Osteoblast (primary cell): ENCODE measurements at regions not wholly inside any gene's neighbourhood (a gene's known extent, or its start where the extent isn't known, plus 50 kb on each side); places are given as distances from the start of the nearest gene placed in this dataset.

Source experiments
- DNase-seq: peaks from one replicate; pipeline ENCODE4 v3.0.0; 2011; ENCODE audit warnings: low spot score, mixed read lengths; ENCODE audit not compliant: insufficient read length; ENCODE audit errors: missing footprints
- H2AFZ ChIP-seq: 2 replicates; pipeline ENCODE4 v1.6.0; 2011; ENCODE audit warnings: mild to moderate bottlenecking, low read length
- H3K27ac ChIP-seq: 2 replicates; pipeline ENCODE4 v1.5.1; 2011; ENCODE audit warnings: mild to moderate bottlenecking, low read depth, low read length, moderate library complexity
- H3K27me3 ChIP-seq: 2 replicates; pipeline ENCODE4 v1.6.0; 2012; ENCODE audit warnings: mild to moderate bottlenecking, control low read depth, inconsistent platforms, low read length, moderate library complexity; ENCODE audit not compliant: insufficient read depth
- H3K36me3 ChIP-seq: 2 replicates; pipeline ENCODE4 v1.5.1; 2011; ENCODE audit warnings: mild to moderate bottlenecking, low read length, control low read depth, moderate library complexity; ENCODE audit not compliant: insufficient read depth
- H3K4me1 ChIP-seq: 2 replicates; pipeline ENCODE4 v1.5.1; 2011; ENCODE audit warnings: mild to moderate bottlenecking, low read length, control low read depth, moderate library complexity; ENCODE audit not compliant: insufficient read depth
- H3K4me2 ChIP-seq: 2 replicates; pipeline ENCODE4 v1.6.0; 2011; ENCODE audit warnings: mild to moderate bottlenecking, low read length; ENCODE audit not compliant: insufficient read depth
- H3K4me3 ChIP-seq: fragments of 200-600 bp; sonication (generic); 3 replicates; pipeline ENCODE4 v1.5.1; 2012; ENCODE audit warnings: mild to moderate bottlenecking, low read length, inconsistent platforms; ENCODE audit not compliant: insufficient read depth
- H3K79me2 ChIP-seq: 2 replicates; pipeline ENCODE4 v1.6.0; 2012; ENCODE audit warnings: mild to moderate bottlenecking, low read length, control low read depth, inconsistent platforms; ENCODE audit not compliant: insufficient read depth
- H3K9me3 ChIP-seq: 2 replicates; pipeline ENCODE4 v1.5.1; 2011; ENCODE audit warnings: low read depth, low read length, control low read depth
- H4K20me1 ChIP-seq: 2 replicates; pipeline ENCODE4 v1.6.0; 2012; ENCODE audit warnings: mild to moderate bottlenecking, low read length, control low read depth; ENCODE audit not compliant: insufficient read depth
- TF ChIP-seq, protein P1 (sequence below): IDR thresholded peaks from 2 replicates; pipeline ENCODE4 v1.5.1; 2011; ENCODE audit warnings: mild to moderate bottlenecking, low read depth, low read length, moderate library complexity; ENCODE audit errors: extremely low read depth

- H3K4me2 ChIP-seq: no peak overlapping the region
- no peak overlapping the region for H2AFZ ChIP-seq
- H3K27me3 ChIP-seq: peaks cover 4% of the 10 kb centered on the region
- no peaks in the 10 kb centered on the region for H3K36me3 ChIP-seq
- H3K4me3 ChIP-seq: no peak overlapping the region
- no peaks in the 10 kb centered on the region for H4K20me1 ChIP-seq
- no peaks in the 10 kb centered on the region for H3K79me2 ChIP-seq
- H3K4me1 ChIP-seq: no peaks in the 10 kb centered on the region
- TF ChIP-seq, protein P1, sequence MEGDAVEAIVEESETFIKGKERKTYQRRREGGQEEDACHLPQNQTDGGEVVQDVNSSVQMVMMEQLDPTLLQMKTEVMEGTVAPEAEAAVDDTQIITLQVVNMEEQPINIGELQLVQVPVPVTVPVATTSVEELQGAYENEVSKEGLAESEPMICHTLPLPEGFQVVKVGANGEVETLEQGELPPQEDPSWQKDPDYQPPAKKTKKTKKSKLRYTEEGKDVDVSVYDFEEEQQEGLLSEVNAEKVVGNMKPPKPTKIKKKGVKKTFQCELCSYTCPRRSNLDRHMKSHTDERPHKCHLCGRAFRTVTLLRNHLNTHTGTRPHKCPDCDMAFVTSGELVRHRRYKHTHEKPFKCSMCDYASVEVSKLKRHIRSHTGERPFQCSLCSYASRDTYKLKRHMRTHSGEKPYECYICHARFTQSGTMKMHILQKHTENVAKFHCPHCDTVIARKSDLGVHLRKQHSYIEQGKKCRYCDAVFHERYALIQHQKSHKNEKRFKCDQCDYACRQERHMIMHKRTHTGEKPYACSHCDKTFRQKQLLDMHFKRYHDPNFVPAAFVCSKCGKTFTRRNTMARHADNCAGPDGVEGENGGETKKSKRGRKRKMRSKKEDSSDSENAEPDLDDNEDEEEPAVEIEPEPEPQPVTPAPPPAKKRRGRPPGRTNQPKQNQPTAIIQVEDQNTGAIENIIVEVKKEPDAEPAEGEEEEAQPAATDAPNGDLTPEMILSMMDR: no peak
- H3K27ac ChIP-seq: no peak overlapping the region
- no peaks in the 10 kb centered on the region for H3K9me3 ChIP-seq
- no peak for DNase-seq
Measured at GRCh38 chr11:128375961-128376360, 211.4 kb downstream of the ETS1 start.

GRCh38 chr11:128374026-128374425, 213.3 kb downstream of the ETS1 start:
- Histone ChIP-seq H3K4me1 (no peaks in the 10 kb centered on the region), H3K79me2 (no peaks in the 10 kb centered on the region), H3K9me3 (no peaks in the 10 kb centered on the region), H3K27ac (no peak overlapping the region), H4K20me1 (no peaks in the 10 kb centered on the region), H3K4me3 (no peak overlapping the region), H2AFZ (no peak overlapping the region), H3K4me2 (no peak overlapping the region), H3K27me3 (peaks cover 4% of the 10 kb centered on the region), H3K36me3 (no peaks in the 10 kb centered on the region)
- TF ChIP-seq, protein P1: no peak
- no peak for DNase-seq

GRCh38 chr11:128372977-128373376, 214.4 kb downstream of the ETS1 start:
- TF ChIP-seq, protein P1: no peak
- H3K79me2 ChIP-seq: no peaks in the 10 kb centered on the region
- no peaks in the 10 kb centered on the region for H4K20me1 ChIP-seq
- H3K9me3 ChIP-seq: no peaks in the 10 kb centered on the region
- H3K27ac ChIP-seq: no peak overlapping the region
- peaks cover 4% of the 10 kb centered on the region for H3K27me3 ChIP-seq
- no peak overlapping the region for H3K4me2 ChIP-seq
- H3K36me3 ChIP-seq: no peaks in the 10 kb centered on the region
- H3K4me3 ChIP-seq: no peak overlapping the region
- no peak for DNase-seq
- H3K4me1 ChIP-seq: no peaks in the 10 kb centered on the region
- no peak overlapping the region for H2AFZ ChIP-seq

DNA sequence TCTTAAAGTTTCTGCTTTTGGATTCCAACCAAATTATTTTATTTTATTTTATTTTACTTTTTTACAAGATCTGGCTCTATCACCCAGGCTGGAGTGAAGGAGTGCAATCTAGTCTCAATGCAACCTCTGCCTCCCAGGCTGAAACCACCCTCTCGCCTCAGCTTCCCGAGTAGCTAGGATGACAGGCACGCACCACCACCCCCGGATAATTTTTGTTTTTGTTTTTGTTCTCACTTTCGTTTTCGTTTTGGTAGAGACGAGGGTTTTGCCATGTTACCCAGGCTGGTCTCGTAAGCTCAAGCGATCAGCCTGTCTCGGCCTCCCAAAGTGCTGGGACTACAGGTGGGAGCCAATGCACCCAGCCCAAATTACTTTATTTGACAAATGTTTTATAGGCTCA, 219.8 kb downstream of the ETS1 start:
- Histone ChIP-seq H4K20me1 (no peaks in the 10 kb centered on the region), H3K4me2 (no peak overlapping the region), H3K79me2 (no peaks in the 10 kb centered on the region), H3K4me3 (no peak overlapping the region), H3K27ac (no peak overlapping the region), H3K4me1 (no peaks in the 10 kb centered on the region), H3K36me3 (no peaks in the 10 kb centered on the region), H3K9me3 (no peaks in the 10 kb centered on the region), H3K27me3 (peaks cover 4% of the 10 kb centered on the region), H2AFZ (no peak overlapping the region)
- DNase-seq: no peak
- TF ChIP-seq, protein P1: no peak
